AG04450 (cell line): ENCODE measurements at regions not wholly inside any gene's neighbourhood (a gene's known extent, or its start where the extent isn't known, plus 50 kb on each side); places are given as distances from the start of the nearest gene placed in this dataset.

ENCODE experiments used
- CTCF ChIA-PET: fragments of 300-600, 350-600 bp; formaldehyde crosslinking; extraction: SDS; loops from one replicate; lab custom pipeline; 2022; ENCODE audit warnings: antibody characterized with exemption, inconsistent platforms; lab: Charles Lee
- POLR2A ChIA-PET: fragments of 350-600 bp; formaldehyde crosslinking; extraction: SDS; loops from one replicate; lab custom pipeline; 2021; ENCODE audit warnings: antibody characterized with exemption, inconsistent platforms; lab: Yijun Ruan, JAX
- DNase-seq: peaks from one replicate; pipeline ENCODE4 v3.0.0-alpha.2; 2011; ENCODE audit warnings: low read depth, low spot score
- H3K27ac ChIP-seq: one replicate; pipeline ENCODE4 v1.5.1; 2012; ENCODE audit warnings: low read depth, low read length, control low read depth
- H3K27me3 ChIP-seq: one replicate; pipeline ENCODE4 v1.6.0; 2012; ENCODE audit warnings: low read length; ENCODE audit not compliant: control insufficient read depth, insufficient read depth
- H3K4me3 ChIP-seq: 2 replicates; pipeline ENCODE4 v1.5.1; 2011; ENCODE audit warnings: mild to moderate bottlenecking, low read depth, low read length, control low read depth
- H3K9me3 ChIP-seq: 2 replicates; pipeline ENCODE4 v1.5.1; 2012; ENCODE audit warnings: low read length; ENCODE audit not compliant: control insufficient read depth, insufficient read depth
- CTCF ChIP-seq: IDR thresholded peaks from 2 replicates; pipeline ENCODE4 v1.5.1; 2011; ENCODE audit warnings: low read depth, low read length, control low read depth, inconsistent platforms

DNA sequence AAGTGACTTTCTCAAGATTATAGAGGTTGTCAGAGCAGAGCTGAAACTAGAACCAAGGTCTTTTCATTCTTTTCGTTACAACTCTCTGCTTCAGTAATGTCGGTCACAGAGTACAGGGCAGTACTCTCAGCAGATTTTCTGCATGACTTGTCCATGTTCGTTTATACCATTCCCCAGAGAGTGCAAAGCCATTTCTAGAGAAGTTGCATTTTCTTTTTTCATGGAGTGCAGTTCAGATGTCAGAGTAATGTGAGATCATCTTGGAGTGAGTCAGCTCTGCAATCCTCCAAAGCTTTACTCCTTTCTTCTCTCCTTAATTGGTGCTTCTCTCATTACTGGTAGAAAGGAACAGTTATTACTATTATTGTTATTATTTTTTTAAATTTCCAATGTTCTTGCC, 115.6 kb upstream of the B3GAT2 start:
- ChIA-PET POLR2A (no interaction called here), CTCF (no interaction called here)
- Histone ChIP-seq H3K4me3 (no peak overlapping the region), H3K9me3 (no peaks in the 10 kb centered on the region), H3K27ac (no peak overlapping the region), H3K27me3 (peaks cover 4% of the 10 kb centered on the region)
- DNase-seq = no peak
- no peak for TF ChIP-seq CTCF

- no peak for TF ChIP-seq CTCF
- Histone ChIP-seq H3K9me3 (no peaks in the 10 kb centered on the region; the same call in 1 of the 2 replicates), H3K27ac (no peak overlapping the region), H3K4me3 (no peak overlapping the region), H3K27me3 (peaks cover 2% of the 10 kb centered on the region)
- ChIA-PET CTCF (no interaction called here), POLR2A (no interaction called here)
- no peak for DNase-seq
Observed at GRCh38 chr6:71077655-71078054, 120.8 kb upstream of the B3GAT2 start.

- POLR2A ChIA-PET = no interaction called here
- TF ChIP-seq CTCF = no peak
- Histone ChIP-seq H3K4me3 (no peak overlapping the region), H3K27me3 (no peaks in the 10 kb centered on the region), H3K27ac (no peak overlapping the region), H3K9me3 (no peaks in the 10 kb centered on the region; the same call in 1 of the 2 replicates)
- CTCF ChIA-PET = no interaction called here
- DNase-seq = no peak
Observed at GRCh38 chr6:71079677-71080076, 122.8 kb upstream of the B3GAT2 start.

DNA sequence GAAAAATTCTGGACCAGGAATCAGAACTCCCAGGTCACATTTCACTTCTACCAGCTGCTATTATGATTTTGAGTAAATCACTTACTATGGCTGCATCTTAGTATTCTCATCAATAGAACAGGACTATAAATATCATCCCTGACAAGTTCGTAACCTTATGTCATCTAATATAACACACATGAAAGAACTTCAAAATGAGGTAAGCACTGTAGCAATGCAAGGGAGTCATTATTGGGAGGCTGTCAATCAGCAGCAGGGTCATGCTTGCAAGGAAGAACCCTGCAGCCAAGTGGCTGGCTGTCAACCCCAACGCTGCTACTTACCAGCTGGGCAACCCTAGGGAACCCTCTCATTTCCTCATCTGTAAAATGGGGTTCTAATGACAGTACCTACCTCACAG, 123.3 kb upstream of the B3GAT2 start:
- POLR2A ChIA-PET = no interaction called here
- CTCF ChIA-PET = no interaction called here
- Histone ChIP-seq H3K27ac (no peak overlapping the region), H3K4me3 (no peak overlapping the region), H3K27me3 (no peaks in the 10 kb centered on the region), H3K9me3 (no peaks in the 10 kb centered on the region; the same call in 1 of the 2 replicates)
- DNase-seq = no peak
- no peak for TF ChIP-seq CTCF

GRCh38 chr6:71080826-71081225, 124.0 kb upstream of the B3GAT2 start:
- H3K4me3 ChIP-seq = no peak overlapping the region
- no peak overlapping the region for H3K27ac ChIP-seq
- no peaks in the 10 kb centered on the region; the same call in 1 of the 2 replicates for H3K9me3 ChIP-seq
- TF ChIP-seq CTCF = no peak
- CTCF ChIA-PET = no interaction called here
- H3K27me3 ChIP-seq = no peaks in the 10 kb centered on the region
- DNase-seq = peak; percentile 24
- POLR2A ChIA-PET = no interaction called here
